ENCODE measurements at regions not wholly inside any gene's neighbourhood (a gene's known extent, or its start where the extent isn't known, plus 50 kb on each side); places are given as distances from the start of the nearest gene placed in this dataset.

- no peak for DNase-seq (ENCODE audit: low read depth in 2 of 2, low spot score in 1 of 2)
Measured at GRCh38 chr7:79507131-79507530, 53.7 kb upstream of the MAGI2 start.

GRCh38 chr7:79506481-79506880 is 53.0 kb upstream of the MAGI2 start:
- DNase-seq (ENCODE audit: low read depth in 2 of 2, low spot score in 1 of 2) = no peak

GRCh38 chr7:79504607-79505389 is 51.3 kb upstream of the MAGI2 start:
- DNase-seq (ENCODE audit: low read depth in 2 of 2, low spot score in 1 of 2) = no peak

All from stimulated activated CD8-positive, alpha-beta memory T cell treated with anti-CD3 and anti-CD28 coated beads, Interleukin-4, amount 100 ng/mL, for 1 hour (primary cell).